ENCODE measurements at regions not wholly inside any gene's neighbourhood (a gene's known extent, or its start where the extent isn't known, plus 50 kb on each side); places are given as distances from the start of the nearest gene placed in this dataset.

DNA sequence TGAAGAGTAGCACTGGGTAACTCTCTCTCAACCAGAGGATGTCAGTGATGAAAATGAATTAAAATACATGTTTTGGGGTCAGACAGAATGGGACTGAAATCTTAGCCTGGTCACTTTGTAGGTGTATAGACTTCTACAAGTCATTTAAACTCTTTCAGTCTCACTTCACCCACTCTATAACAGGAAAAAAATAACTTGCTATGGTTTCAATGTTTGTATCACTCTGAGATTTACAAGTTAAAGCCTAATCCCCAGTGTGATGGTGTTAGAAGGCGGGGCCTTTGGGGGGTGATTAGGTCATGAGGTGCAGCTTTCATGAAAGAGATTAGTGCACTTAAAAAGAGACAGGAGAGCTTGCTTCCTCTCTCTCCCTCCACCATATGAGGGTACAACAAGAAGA, 134.8 kb downstream of the INHBA start:
- H3K4me2 ChIP-seq (replicated peaks; ENCODE audit: extremely low read depth, low read length, poor library complexity, severe bottlenecking): no peak overlapping the region
- no peak overlapping the region for H2AFZ ChIP-seq (ENCODE audit: insufficient read depth, low read depth, low read length, poor library complexity, severe bottlenecking)
- Mint-ChIP-seq H3K4me3 (no peak overlapping the region), H3K4me1 (peaks cover 19% of the 10 kb centered on the region), H3K36me3 (no peaks in the 10 kb centered on the region), H3K27ac (peak overlapping the region in 2 of 7 donors; percentile 18 to 41), H3K9me3 (peaks cover 0 to 2% (median 0%) of the 10 kb centered on the region in 7 donors), H3K27me3 (ENCODE audit: low read depth in 3 of 3) (no peaks in the 10 kb centered on the region)
- no peak overlapping the region for H3K4me3 ChIP-seq (replicated peaks in 1 of 3; ENCODE audit: low read depth in 2 of 3, low read length in 3 of 3)
- H3K27ac ChIP-seq (ENCODE audit: low read depth in 1 of 2, low read length in 2 of 2): no peak overlapping the region
- DNase-seq: no peak
- H3K27me3 ChIP-seq (ENCODE audit: control insufficient read depth in 2 of 2, insufficient read depth in 2 of 2, low read length in 2 of 2): no peaks in the 10 kb centered on the region
- peaks cover 19 to 20% of the 10 kb centered on the region in 2 donors for H3K4me1 ChIP-seq (ENCODE audit: control insufficient read depth in 1 of 2, insufficient read depth in 2 of 2, low read length in 2 of 2)
- TF ChIP-seq, protein P1, sequence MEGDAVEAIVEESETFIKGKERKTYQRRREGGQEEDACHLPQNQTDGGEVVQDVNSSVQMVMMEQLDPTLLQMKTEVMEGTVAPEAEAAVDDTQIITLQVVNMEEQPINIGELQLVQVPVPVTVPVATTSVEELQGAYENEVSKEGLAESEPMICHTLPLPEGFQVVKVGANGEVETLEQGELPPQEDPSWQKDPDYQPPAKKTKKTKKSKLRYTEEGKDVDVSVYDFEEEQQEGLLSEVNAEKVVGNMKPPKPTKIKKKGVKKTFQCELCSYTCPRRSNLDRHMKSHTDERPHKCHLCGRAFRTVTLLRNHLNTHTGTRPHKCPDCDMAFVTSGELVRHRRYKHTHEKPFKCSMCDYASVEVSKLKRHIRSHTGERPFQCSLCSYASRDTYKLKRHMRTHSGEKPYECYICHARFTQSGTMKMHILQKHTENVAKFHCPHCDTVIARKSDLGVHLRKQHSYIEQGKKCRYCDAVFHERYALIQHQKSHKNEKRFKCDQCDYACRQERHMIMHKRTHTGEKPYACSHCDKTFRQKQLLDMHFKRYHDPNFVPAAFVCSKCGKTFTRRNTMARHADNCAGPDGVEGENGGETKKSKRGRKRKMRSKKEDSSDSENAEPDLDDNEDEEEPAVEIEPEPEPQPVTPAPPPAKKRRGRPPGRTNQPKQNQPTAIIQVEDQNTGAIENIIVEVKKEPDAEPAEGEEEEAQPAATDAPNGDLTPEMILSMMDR (IDR thresholded peaks at IDR 0.05): no peak
- no peaks in the 10 kb centered on the region for H3K79me2 ChIP-seq (ENCODE audit: insufficient read depth, low read length)
- intact Hi-C loops (cut with micrococcal nuclease): no loop called here
- H3K36me3 ChIP-seq (replicated peaks in 1 of 2; ENCODE audit: control insufficient read depth in 1 of 2, insufficient read depth in 2 of 2, low read length in 2 of 2): no peaks in the 10 kb centered on the region
- H3K9me3 ChIP-seq (replicated peaks in 1 of 2; ENCODE audit: control insufficient read depth in 1 of 2, insufficient read depth in 1 of 2, low read length in 2 of 2): no peaks in the 10 kb centered on the region
- no peaks in the 10 kb centered on the region for H4K20me1 ChIP-seq (ENCODE audit: insufficient read depth, low read length)
- WGBS (ENCODE audit: insufficient coverage): no CpG with 5 or more reads among the region's 1 CpG
- no peak overlapping the region for H3K9ac ChIP-seq (ENCODE audit: insufficient read depth, low read length, poor library complexity, severe bottlenecking)

DNA sequence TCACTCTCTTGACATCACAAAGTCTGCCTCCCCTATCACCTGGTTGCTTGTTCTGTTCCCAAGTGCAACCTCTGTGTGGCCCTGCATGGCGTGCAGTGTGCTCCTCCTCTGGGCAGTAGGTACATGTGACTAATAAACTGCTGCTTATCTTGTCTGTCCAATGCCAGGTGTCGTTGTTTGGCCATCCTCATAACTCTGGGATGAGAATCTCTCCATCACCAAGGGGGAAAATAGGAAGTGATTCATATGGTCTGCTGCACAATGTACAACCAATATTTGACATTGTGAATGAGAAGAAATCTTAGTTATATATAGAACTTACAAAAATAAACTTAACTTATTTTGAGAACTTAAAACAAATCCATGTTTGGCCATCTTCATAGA, 135.2 kb downstream of the INHBA start:
- H3K4me2 ChIP-seq (replicated peaks; ENCODE audit: extremely low read depth, low read length, poor library complexity, severe bottlenecking): no peak overlapping the region
- peak overlapping the region; percentile 22 to 88 (median 76) for H3K27ac Mint-ChIP-seq
- no peak for DNase-seq

More for the DNA sequence above, 135.2 kb downstream of the INHBA start:
- H3K4me1 Mint-ChIP-seq: peaks cover 19% of the 10 kb centered on the region
- intact Hi-C loops (cut with micrococcal nuclease): no loop called here
- H3K4me3 ChIP-seq (replicated peaks in 1 of 3; ENCODE audit: low read depth in 2 of 3, low read length in 3 of 3): no peak overlapping the region
- no peaks in the 10 kb centered on the region for H3K9me3 ChIP-seq (replicated peaks in 1 of 2; ENCODE audit: control insufficient read depth in 1 of 2, insufficient read depth in 1 of 2, low read length in 2 of 2)
- peaks cover 19 to 20% of the 10 kb centered on the region in 2 donors for H3K4me1 ChIP-seq (ENCODE audit: control insufficient read depth in 1 of 2, insufficient read depth in 2 of 2, low read length in 2 of 2)
- H3K27me3 ChIP-seq (ENCODE audit: control insufficient read depth in 2 of 2, insufficient read depth in 2 of 2, low read length in 2 of 2): no peaks in the 10 kb centered on the region
- TF ChIP-seq, protein P1 (IDR thresholded peaks at IDR 0.05): no peak
- no peak overlapping the region for H2AFZ ChIP-seq (ENCODE audit: insufficient read depth, low read depth, low read length, poor library complexity, severe bottlenecking)
- no peak overlapping the region for H3K9ac ChIP-seq (ENCODE audit: insufficient read depth, low read length, poor library complexity, severe bottlenecking)
- no peak overlapping the region for H3K4me3 Mint-ChIP-seq
- H3K36me3 Mint-ChIP-seq: no peaks in the 10 kb centered on the region
- peaks cover 0 to 2% (median 0%) of the 10 kb centered on the region in 7 donors for H3K9me3 Mint-ChIP-seq
- H3K27ac ChIP-seq (ENCODE audit: low read depth in 1 of 2, low read length in 2 of 2): peak overlapping the region in 1 of 2 donors; percentile 63
- no peaks in the 10 kb centered on the region for H3K79me2 ChIP-seq (ENCODE audit: insufficient read depth, low read length)
- H3K36me3 ChIP-seq (replicated peaks in 1 of 2; ENCODE audit: control insufficient read depth in 1 of 2, insufficient read depth in 2 of 2, low read length in 2 of 2): no peaks in the 10 kb centered on the region
- no peaks in the 10 kb centered on the region for H3K27me3 Mint-ChIP-seq (ENCODE audit: low read depth in 3 of 3)
- no peaks in the 10 kb centered on the region for H4K20me1 ChIP-seq (ENCODE audit: insufficient read depth, low read length)
- no CpG with 5 or more reads among the region's 2 CpGs for WGBS (ENCODE audit: insufficient coverage)

All from CD14-positive monocyte (primary cell).